GM12878 (cell line): ENCODE measurements at regions not wholly inside any gene's neighbourhood (a gene's known extent, or its start where the extent isn't known, plus 50 kb on each side); places are given as distances from the start of the nearest gene placed in this dataset.

Source experiments
- ATAC-seq: fragments of 200-7000 bp; cut with Tn5 transposase; 3 replicates; pipeline ENCODE4 v1.9.1; 2020; ENCODE audit warnings: mild to moderate bottlenecking, moderate library complexity
- BruUV-seq: library from RNA; stranded (reverse); fragments of 400-500 nt; replicated peaks from 2 replicates; lab custom pipeline; 2021; lab: Mats Ljungman, UMichigan
- CTCF ChIA-PET: fragments of 300-600 bp; sonication (Branson Sonifier 250); formaldehyde crosslinking; extraction: SDS; loops from one replicate; lab custom pipeline; 2021; ENCODE audit warnings: inconsistent platforms; lab: Yijun Ruan, JAX
- POLR2A ChIA-PET: fragments of 350-600 bp; formaldehyde crosslinking; extraction: SDS; loops from one replicate; lab custom pipeline; 2021; ENCODE audit warnings: inconsistent platforms; lab: Charles Lee
- RAD21 ChIA-PET: fragments of 300-600 bp; sonication (Branson Sonifier 250); formaldehyde crosslinking; loops from one replicate; lab custom pipeline; 2023; ENCODE audit warnings: antibody characterized with exemption; ENCODE audit not compliant: unreplicated experiment; lab: Charles Lee
- SMC1A ChIA-PET: fragments of 300-600 bp; sonication (Branson Sonifier 250); formaldehyde crosslinking; loops from one replicate; lab custom pipeline; 2023; ENCODE audit not compliant: unreplicated experiment, uncharacterized antibody; lab: Charles Lee
- DNase-seq: peaks from one replicate; pipeline ENCODE4 v3.0.0-alpha.2; 2011; ENCODE audit warnings: low read depth, low spot score
- FAIRE-seq: peaks from 3 replicates; lab custom pipeline; 2011; peaks lifted over from hg19 to GRCh38; lab: Jason Lieb, UNC
- H2AFZ ChIP-seq: 2 replicates; pipeline ENCODE4 v1.6.0; 2011; ENCODE audit warnings: low read depth, low read length, control low read depth; ENCODE audit not compliant: control insufficient read depth
- H3K27ac ChIP-seq: 2 replicates; pipeline ENCODE4 v1.5.1; 2011; ENCODE audit warnings: control low read depth; ENCODE audit not compliant: control insufficient read depth, insufficient read depth
- H3K27me3 ChIP-seq, 2 experiments: replicated peaks in 1 of 2; 2 replicates each; pipeline versions ENCODE4 v1.6.0 to v1.6.1; 2011; ENCODE audit warnings: low read length in 1 of 2; ENCODE audit not compliant: control insufficient read depth in 2 of 2, insufficient read depth in 2 of 2
- H3K36me3 ChIP-seq, 2 experiments: 2 replicates each; pipeline ENCODE4 v1.5.1; 2011; ENCODE audit warnings: low read length in 1 of 2; ENCODE audit not compliant: control insufficient read depth in 2 of 2, insufficient read depth in 2 of 2
- H3K4me1 ChIP-seq: 2 replicates; pipeline ENCODE4 v1.6.1; 2011; ENCODE audit warnings: mild to moderate bottlenecking, low read length, moderate library complexity, mixed read lengths; ENCODE audit not compliant: control insufficient read depth, insufficient read depth
- H3K4me2 ChIP-seq: 2 replicates; pipeline ENCODE4 v1.6.0; 2011; ENCODE audit warnings: control low read depth; ENCODE audit not compliant: control insufficient read depth, insufficient read depth
- H3K4me3 ChIP-seq: fragments of 200-600 bp; sonication (generic); 2 replicates; pipeline ENCODE4 v1.5.1; 2016
- H3K79me2 ChIP-seq: 2 replicates; pipeline ENCODE4 v1.6.0; 2011; ENCODE audit warnings: low read length; ENCODE audit not compliant: control insufficient read depth, insufficient read depth
- H3K9ac ChIP-seq: 2 replicates; pipeline ENCODE4 v1.8.0; 2011; ENCODE audit warnings: low read length, control low read depth, mixed read lengths; ENCODE audit not compliant: control insufficient read depth, insufficient read depth
- H3K9me3 ChIP-seq: replicated peaks from 3 replicates; pipeline ENCODE4 v1.5.1; 2011; ENCODE audit warnings: mild to moderate bottlenecking, low read length; ENCODE audit not compliant: control insufficient read depth, insufficient read depth
- H4K20me1 ChIP-seq: 2 replicates; pipeline ENCODE4 v1.6.0; 2011; ENCODE audit not compliant: control insufficient read depth, insufficient read depth
- CUX1 ChIP-seq: IDR thresholded peaks from 2 replicates; pipeline ENCODE4 v1.6.1; 2012; ENCODE audit warnings: improper control_type of control experiment, low read depth, low read length; ENCODE audit not compliant: insufficient replicate concordance
- E2F8 ChIP-seq: fragments of 450-650 bp; IDR thresholded peaks from 2 replicates; pipeline ENCODE4 v1.6.1; 2018; ENCODE audit warnings: mild to moderate bottlenecking, low read depth, moderate library complexity; ENCODE audit not compliant: partially characterized antibody
- IRF3 ChIP-seq: fragments of 450-650 bp; IDR thresholded peaks from 2 replicates; pipeline ENCODE4 v1.6.1; 2014; ENCODE audit warnings: mild to moderate bottlenecking
- JUNB ChIP-seq: IDR thresholded peaks from 2 replicates; pipeline ENCODE4 v1.6.1; 2016; ENCODE audit warnings: antibody characterized with exemption, mild to moderate bottlenecking
- RBBP5 ChIP-seq: fragments of 200-600 bp; sonication (generic); conservative IDR thresholded peaks from 2 replicates; pipeline ENCODE4 v1.6.1; 2016
- YBX1 ChIP-seq: fragments of 450-650 bp; IDR thresholded peaks from 2 replicates; pipeline ENCODE4 v1.6.1; 2016; ENCODE audit warnings: antibody characterized with exemption
- WGBS: methylation state at CpG from one replicate; pipeline ENCODE4 v1.1.6; 2016; ENCODE audit warnings: low lambda C conversion rate; ENCODE audit not compliant: insufficient replicate concordance, insufficient coverage; ENCODE audit errors: missing lambda C conversion rate; 5-methylcytosine and 5-hydroxymethylcytosine counted together
- in situ Hi-C: fragments of 300-500 bp; cut with MboI; formaldehyde crosslinking; loops from 9 replicates; pipeline ENCODE4 v1.14.3; 2018; ENCODE audit warnings: mixed read lengths
- intact Hi-C: fragments of 100-400 bp; cut with micrococcal nuclease; formaldehyde crosslinking; loops from one replicate; pipeline ENCODE4 v1.14.2; 2022; ENCODE audit not compliant: unreplicated experiment

GRCh38 chr5:57802131-57802530 lies 319.5 kb upstream of the ACTBL2 start:
- Histone ChIP-seq H3K4me3 (no peak overlapping the region), H3K79me2 (no peaks in the 10 kb centered on the region)
- SMC1A ChIA-PET: no interaction called here
- 22% methylated on average over 3 of the region's 3 CpGs for WGBS
- TF ChIP-seq YBX1: no peak
- no peak for TF ChIP-seq RBBP5
- no peak for TF ChIP-seq JUNB
- TF ChIP-seq E2F8: no peak
- no peak for TF ChIP-seq IRF3
- no peak for TF ChIP-seq CUX1
- TF ChIP-seq, all 136 proteins: peak for 0
- intact Hi-C loops: no loop called here
- ChIA-PET CTCF (no interaction called here), POLR2A (no interaction called here), RAD21 (no interaction called here)
- Histone ChIP-seq H2AFZ (no peak overlapping the region), H3K9me3 (no peaks in the 10 kb centered on the region), H3K27me3 (no peaks in the 10 kb centered on the region; a peak in 1 of 4 replicates), H3K4me2 (no peak overlapping the region), H3K27ac (no peak overlapping the region), H3K9ac (no peak overlapping the region), H3K4me1 (no peaks in the 10 kb centered on the region), H3K36me3 (no peaks in the 10 kb centered on the region), H4K20me1 (no peaks in the 10 kb centered on the region)
- FAIRE-seq: no peak
- DNase-seq: no peak
- in situ Hi-C loops: no loop called here
- BruUV-seq: no TSS peak
- no peak for ATAC-seq
